ENCODE measurements at regions not wholly inside any gene's neighbourhood (a gene's known extent, or its start where the extent isn't known, plus 50 kb on each side); places are given as distances from the start of the nearest gene placed in this dataset.

DNA sequence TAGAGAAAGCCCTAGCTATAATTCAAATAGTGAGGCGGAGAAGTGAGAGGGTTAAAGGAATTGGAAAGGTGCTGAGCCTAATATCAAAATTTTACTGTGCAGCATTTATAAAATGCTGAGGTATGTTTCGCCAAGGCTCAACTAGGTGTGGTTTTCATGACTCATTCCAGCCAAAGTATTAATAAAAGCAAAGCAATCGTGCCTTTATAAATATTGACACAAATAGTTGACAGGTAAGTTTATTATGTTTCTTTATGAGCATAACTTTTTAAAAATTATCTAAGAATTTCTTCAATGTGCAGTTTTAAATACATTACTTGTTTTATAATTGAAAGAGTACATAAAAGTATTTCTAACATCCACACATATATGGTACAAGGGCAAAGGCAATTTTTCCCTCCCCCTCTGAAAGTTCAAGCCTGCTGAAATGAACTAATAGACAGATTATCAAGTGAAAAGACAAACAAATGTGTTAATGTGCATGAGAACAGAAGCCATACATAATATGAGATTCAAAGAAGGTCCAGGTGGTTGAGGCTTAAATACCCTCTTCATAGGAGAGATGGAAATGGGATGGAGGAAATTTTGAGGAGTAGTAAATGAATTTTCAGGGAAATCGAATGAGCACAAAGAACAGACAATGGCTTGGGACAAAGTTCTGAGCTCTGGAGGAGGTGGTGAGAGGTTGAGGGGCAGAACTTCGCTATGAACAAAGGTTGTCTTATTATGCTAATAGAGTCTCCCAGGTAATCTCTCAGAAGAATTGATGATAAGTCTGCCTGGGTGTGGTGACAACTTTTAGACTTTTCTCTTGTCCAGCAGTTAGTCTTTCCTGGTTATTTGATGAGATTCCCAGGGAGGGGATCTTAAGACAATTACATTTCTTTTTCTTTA is 326.5 kb downstream of the BUD13 start:
- TF ChIP-seq, protein P1, sequence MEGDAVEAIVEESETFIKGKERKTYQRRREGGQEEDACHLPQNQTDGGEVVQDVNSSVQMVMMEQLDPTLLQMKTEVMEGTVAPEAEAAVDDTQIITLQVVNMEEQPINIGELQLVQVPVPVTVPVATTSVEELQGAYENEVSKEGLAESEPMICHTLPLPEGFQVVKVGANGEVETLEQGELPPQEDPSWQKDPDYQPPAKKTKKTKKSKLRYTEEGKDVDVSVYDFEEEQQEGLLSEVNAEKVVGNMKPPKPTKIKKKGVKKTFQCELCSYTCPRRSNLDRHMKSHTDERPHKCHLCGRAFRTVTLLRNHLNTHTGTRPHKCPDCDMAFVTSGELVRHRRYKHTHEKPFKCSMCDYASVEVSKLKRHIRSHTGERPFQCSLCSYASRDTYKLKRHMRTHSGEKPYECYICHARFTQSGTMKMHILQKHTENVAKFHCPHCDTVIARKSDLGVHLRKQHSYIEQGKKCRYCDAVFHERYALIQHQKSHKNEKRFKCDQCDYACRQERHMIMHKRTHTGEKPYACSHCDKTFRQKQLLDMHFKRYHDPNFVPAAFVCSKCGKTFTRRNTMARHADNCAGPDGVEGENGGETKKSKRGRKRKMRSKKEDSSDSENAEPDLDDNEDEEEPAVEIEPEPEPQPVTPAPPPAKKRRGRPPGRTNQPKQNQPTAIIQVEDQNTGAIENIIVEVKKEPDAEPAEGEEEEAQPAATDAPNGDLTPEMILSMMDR (IDR thresholded peaks at IDR 0.05), result no peak
- no peak for TF ChIP-seq POLR2A (IDR thresholded peaks at IDR 0.05)
